ENCODE measurements at regions not wholly inside any gene's neighbourhood (a gene's known extent, or its start where the extent isn't known, plus 50 kb on each side); places are given as distances from the start of the nearest gene placed in this dataset.

GRCh38 chr2:12256206-12256605 is 460.5 kb upstream of the TRIB2 start:
- no peak for DNase-seq (ENCODE audit: low read depth)

DNA sequence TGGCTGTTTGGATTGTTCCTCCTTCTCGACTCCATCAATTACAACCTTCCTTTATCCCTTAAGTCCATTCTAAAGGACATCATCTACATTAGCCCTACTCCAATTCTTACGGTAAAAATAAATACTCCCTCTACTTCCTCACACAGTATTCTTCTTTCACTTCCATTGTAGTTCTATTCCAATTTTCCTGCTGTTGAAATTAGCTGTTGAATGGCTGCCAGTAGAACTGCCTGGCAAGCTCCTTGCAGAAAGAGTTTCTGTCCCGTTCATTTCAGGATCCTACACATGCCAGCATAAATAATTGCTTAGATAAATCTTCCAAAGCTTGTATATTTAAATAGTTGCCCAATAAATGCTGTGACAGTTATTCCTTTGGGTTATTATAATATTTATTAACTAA is 459.3 kb upstream of the TRIB2 start:
- DNase-seq (ENCODE audit: low read depth) = no peak

DNA sequence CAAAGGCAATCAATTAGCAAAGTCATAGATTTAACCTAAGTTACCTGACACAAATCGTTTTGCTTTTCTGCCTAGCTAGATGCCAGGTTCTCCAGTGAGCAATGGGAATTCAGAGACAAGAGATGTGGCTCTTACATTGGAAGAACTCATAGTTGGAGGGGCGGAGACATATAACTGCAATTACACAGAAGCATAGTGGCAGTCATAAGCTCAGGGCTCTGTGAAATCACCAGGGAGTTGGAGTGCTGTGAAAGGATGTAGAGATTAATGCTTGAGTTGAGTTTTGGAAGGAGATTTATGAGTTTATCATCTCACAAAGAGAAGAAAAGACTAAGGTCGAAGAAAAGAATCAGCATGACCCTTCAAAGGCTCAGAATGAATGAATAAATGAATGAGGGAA is 457.2 kb upstream of the TRIB2 start:
- no peak for DNase-seq (ENCODE audit: low read depth)

- DNase-seq (ENCODE audit: low read depth) = no peak
Measured at GRCh38 chr2:12261986-12262680, 454.6 kb upstream of the TRIB2 start.

- DNase-seq (ENCODE audit: low read depth) = no peak
Measured at GRCh38 chr2:12262681-12263436, 453.9 kb upstream of the TRIB2 start.

DNA sequence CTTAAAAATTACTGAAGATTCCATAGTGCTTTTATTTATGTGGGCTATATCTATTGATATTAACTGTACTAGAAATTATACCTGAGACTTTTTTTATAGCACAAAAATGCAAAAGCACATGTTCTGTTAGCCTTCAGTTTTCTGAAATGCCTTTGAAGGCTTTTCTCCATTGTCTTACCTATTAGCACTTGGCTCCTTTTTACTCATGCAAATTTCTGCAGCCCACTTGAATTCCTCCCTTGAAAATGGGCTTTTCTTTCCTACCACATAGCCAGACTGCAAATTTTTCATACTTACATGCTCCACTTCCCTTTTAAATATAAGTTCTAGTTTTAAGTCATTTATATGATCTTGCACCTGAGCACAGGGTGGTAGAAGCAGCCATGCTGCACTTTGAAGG is 453.0 kb upstream of the TRIB2 start:
- DNase-seq (ENCODE audit: low read depth) = no peak

DNA sequence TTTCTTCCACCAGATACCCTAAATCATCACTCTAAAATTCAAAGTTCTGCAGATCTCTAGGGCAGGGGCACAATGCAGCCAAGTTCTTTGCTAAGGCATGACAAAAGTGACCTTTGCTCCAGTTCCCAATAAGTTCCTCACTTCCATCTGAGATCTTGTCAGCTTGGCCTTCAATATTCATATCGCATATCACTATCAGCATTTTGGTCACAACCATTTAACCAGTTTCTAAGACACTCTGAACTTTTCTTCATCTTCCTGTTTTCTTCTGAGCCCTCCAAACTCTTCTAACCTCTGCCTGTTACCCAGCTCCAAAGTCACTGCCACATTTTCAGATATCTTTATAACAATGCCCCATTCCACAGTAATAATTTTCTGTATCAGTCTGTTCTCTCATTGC is 452.6 kb upstream of the TRIB2 start:
- no peak for DNase-seq (ENCODE audit: low read depth)

DNA sequence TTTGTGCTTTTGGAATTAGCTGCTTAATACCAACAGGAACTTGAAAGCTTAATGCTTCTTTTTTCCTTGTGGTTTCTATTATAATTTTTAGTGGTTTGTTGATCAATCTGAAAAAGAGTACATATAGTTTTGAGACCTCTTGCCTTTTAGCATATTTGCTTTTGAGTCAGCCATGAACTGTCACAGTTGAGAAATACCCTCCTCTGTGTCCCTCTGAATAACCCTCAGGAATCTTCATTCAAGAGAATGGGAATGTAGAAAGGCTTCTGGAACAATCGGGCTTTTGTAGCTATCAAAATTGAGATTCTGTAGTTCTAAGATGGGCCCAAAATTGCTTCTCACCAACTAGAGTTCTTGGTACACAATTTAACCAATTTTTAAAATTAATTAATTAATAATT is 451.1 kb upstream of the TRIB2 start:
- DNase-seq (ENCODE audit: low read depth) = no peak

DNA sequence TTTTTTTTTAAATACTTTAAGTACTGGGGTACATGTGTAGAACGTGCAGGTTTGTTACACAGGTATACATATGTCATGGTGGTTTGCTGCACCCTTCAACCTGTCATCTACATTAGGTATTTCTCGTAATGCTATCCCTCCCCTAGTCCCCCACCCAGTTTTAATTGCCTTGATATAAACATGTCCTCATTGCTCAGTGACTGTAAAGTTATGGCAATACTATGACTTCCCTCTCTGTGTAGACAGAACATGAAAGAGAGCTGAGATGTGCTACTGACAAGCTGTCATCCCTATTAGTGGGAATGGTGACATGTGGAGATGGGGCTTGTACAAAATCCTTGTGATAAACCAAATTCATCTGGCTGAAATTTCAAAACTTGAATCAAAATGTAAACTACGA is 449.7 kb upstream of the TRIB2 start:
- DNase-seq (ENCODE audit: low read depth) = no peak

DNA sequence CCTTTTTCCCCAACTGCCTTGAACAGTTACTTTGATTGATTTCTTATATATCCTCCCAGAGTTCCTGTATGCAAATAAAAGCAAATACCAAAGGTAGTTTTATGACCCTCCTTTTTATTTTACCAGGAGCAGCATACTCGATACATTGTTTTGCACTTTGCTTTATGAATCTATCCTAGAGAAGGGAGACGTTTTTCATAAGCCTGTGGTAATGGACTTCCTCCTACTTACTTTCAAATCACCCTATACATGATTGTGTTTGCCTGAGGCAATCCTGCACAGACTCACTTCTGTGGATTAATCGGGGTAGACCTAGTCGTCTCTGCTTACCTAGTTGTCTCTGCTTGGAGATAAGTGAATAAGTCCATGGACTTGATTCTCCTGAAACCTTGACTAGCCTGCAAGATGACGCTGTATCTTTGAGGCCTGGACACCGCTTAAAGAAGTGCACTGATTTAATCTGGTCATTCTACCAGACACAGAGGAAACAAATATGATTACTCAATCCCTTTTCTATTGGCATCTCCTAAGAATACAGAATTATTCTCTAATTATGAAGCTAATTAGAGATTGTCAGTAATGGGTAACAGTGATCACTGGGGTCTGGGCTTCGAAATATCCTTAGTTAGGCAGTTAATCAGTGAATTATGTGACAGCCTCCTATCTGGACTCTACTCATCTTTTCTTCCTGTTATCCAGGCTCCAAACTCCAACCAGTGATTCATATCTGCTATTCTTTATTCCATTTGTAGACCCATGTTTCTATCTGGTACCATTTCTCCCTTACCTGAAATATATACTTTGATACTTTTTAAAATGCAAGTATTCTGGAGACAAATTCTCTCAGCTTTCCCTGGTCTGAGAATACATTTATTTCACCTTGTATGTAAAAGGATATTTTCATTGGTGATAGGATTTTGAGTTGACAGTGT is 447.4 kb upstream of the TRIB2 start:
- DNase-seq (ENCODE audit: low read depth) = no peak

DNA sequence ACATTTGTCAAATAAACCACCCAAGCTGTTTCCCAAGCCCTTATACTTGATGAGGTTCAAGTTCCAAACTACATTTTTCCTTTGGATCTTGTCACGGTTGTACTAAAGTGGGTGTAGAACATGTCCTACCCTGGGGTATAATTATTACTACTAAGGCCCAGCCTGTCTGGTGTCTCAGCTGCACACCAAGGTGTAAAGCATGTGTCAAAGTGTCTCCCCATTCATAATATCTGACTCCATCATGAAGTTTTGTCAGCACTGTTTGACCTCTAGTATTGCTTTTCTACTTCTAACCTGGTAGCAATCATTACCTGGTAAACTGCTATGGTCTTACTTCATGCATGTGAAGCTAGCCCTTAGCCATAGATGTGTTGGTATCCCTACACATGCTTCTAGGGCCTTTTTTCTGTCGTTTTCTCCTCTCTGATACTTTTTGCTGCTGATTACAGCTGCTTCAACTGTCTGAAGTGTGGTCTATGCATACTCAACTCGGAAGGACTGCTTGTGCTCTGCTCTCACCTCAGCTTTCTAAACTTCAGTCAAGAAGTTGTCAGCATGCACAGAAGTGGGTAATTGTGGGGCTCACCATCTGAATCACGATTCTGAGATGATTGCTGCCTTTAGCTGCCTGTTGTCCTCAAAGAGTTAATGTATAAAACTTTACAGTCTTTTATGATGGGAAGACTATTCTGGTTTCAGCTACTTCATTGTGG is 445.7 kb upstream of the TRIB2 start:
- DNase-seq (ENCODE audit: low read depth) = no peak

DNA sequence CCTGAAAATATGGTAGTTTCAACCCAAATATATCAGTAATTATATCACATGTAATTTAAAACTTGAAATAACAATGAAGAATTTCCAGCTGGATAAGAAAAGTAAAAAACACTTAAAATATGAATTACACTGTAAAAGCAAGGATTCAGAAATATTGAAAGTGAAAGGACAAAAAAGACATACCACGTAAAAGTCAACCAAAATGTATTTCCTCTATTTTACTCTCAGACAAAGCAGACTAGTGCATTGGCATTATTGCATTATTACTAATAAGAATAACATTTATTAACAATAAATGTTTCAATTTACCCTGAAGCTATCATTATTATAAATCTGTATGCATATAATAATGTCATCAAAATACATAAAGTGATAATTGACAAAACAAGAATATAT is 445.1 kb upstream of the TRIB2 start:
- no peak for DNase-seq (ENCODE audit: low read depth)

DNA sequence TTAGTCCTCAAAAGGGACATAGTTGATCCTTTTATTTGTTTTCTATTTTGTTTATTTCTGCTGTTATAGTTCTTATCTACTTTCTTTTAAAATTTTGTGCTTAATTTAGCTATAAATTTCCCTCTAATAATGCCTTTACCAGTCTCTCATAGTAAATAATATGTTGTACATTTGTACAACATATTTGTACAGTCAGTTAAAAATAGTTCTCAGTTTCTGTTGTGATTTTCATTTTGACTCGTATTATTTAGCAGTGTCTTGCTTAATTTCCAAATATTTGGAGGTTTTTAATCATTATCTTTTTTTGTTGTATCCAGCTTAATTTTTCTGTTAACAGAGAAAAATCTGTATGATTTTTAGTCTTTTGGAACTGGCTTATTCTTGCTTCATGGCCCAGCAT is 443.6 kb upstream of the TRIB2 start:
- DNase-seq (ENCODE audit: low read depth) = no peak

DNA sequence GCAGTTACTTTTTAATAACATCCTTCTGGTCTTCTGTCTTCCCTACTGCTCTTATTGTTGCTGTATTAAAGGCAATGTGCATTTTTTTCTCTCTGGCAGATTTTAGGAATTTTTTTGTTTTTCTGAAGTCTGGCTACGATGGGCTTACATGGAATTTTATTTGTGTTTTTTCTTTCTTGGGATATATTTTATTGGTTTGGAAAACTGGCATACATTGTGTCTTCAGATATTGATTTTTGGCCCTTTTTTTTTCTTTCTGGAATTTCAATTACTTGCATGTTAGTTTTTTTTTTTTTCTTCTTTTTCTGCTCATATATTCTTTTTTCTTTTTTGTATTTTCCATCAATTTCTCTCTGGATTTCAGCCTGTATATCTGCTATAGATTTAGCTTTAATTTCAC is 442.1 kb upstream of the TRIB2 start:
- DNase-seq (ENCODE audit: low read depth) = no peak

DNA sequence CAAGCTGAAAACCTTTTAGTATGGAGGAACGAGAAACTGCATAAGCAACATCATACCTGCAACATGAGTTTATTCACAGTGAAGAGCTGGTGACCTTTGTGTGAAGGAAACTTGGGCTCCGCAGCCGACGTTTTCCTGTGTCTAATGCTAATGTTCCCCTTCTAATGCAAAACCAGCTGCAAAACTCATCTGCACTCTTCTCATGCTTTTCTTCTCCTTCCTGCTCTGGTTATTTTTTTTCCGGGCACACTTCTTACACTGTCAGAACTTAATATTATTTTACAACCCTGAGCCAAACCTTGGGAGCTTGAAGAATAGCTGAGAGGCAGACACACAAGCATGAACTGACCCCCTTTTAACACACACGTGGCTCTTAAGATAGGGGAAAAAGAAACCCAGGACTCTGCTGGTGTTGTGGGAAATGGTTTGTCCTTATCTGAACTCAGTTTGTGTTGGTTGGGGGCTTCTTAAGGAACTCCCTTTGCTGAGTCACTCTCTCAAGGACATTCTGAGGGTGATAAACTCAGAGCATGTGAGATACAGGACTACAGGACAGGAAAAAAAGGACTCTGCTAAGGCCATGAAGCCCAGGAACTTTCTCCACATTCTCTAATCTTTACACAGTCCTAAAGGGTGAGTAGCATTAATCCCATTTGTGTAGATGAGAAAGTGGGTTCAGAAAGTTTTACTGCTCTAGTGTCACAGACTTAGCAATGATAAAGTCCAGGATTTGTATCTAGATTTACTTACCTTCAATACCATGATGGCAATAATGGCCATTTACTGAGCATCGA is 439.3 kb upstream of the TRIB2 start:
- no peak for DNase-seq (ENCODE audit: low read depth)

- DNase-seq (ENCODE audit: low read depth) = no peak
Measured at GRCh38 chr2:12278217-12278750, 438.5 kb upstream of the TRIB2 start.

GRCh38 chr2:12282780-12283695 is 433.7 kb upstream of the TRIB2 start:
- no peak for DNase-seq (ENCODE audit: low read depth)

GRCh38 chr2:12284037-12284436 is 432.7 kb upstream of the TRIB2 start:
- DNase-seq (ENCODE audit: low read depth) = no peak

DNA sequence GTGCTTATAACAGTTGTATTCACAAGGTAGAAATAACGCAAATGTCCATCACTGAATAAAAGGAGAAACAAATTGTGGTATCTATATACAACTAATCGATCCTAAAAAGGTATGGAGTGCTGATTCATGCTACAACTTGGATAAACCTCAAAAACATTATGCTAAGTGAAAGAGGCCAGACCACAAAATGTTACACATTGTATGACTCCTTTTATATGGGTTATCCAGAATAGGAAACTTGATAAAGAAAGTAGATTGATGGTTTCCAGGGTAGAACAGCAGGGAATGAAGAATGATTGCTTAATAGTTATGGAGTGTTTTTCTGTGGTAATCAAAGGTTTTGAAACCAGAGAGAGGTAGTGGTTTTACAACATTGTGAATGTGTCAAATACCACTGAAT is 432.2 kb upstream of the TRIB2 start:
- DNase-seq (ENCODE audit: low read depth) = no peak

DNA sequence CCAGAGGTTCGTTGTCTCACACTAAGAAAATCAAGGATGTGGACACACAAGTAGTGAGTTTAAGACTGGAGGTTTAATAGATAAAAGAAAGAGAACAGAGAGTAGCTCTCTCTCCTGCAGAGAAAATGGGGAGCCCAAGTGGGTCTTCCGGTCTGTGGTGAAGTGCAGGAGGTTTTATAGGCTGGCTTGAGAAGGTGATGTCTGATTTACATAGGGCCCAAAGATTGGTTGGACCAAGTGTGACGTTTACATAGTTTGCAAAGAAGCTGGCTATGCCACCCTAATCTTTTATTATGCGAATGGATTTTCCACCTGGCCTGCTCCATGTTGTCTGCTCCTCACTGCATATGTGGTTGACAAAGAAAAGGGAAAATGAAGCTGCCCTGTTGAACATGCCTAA is 430.4 kb upstream of the TRIB2 start:
- DNase-seq (ENCODE audit: low read depth) = no peak

Measured in HS-27A (cell line).